T-helper 2 cell treated with Interferon-gamma antibody and Interleukin-4, amounts not matched to agents 100 ng/mL and 5 ng/mL, for 36 hours (primary cell): ENCODE measurements at regions not wholly inside any gene's neighbourhood (a gene's known extent, or its start where the extent isn't known, plus 50 kb on each side); places are given as distances from the start of the nearest gene placed in this dataset.

Experiments
- intact Hi-C: fragments of 100-400 bp; cut with micrococcal nuclease; formaldehyde crosslinking; loops from one replicate; pipeline ENCODE4 v1.15.1; 2023

DNA sequence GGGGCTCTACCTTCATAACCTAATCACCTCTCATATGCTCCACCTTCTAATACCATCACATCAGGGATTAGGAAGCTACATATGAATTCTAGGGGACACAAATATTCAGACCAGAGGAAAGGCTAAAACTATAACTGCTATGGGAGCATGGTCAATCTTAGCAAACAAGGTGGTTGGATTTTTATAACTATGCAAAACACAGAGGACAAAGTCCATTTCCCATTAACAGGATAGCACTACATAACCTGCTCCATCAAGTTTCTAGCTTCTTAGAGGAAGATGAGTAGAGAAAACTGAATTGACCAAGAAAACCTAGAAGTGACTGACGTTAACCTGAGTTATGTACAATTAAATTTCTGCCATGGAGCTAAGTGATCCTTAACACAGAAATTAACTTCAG, 398.6 kb downstream of the TBL1XR1 start:
- intact Hi-C loops = no loop called here

GRCh38 chr3:176796371-176796770, 400.9 kb downstream of the TBL1XR1 start:
- intact Hi-C loops = no loop called here

DNA sequence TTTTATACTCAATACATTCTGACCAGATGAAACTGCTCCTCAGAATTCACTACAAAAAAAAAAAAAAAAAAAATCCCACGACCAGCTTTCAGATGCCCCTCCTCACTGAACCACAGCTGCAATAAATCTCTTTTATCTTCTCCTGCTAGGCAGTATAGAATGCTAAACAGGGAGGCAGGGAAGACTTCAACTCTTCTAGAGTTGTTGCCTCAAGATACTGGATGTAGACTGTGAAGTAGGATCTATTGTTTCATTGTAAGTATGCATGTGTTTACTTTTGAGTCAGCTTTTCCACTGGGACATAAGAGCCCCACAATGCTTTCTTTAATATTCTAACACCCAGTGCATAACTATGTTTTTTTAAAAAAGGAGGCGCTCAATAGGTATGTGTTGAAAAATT, 401.4 kb downstream of the TBL1XR1 start:
- intact Hi-C loops = no loop called here

DNA sequence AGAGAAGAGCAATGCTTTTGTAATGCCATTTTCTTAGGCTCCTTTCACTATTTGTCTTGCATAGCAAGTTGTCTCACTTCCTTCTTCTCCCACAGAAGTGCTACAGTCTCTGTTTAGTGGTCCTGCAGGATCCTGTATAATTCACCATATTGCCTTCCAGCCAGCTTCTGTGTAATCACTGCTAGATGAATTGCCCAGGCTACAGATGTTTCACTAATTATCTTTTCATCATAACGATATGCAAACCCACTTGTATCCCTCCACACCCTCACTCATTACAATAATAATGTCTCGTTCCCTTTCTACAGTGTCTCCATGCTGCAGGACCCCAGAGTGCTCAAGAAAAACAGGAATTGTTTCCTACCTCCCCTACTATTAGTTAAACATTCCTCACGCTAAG, 402.9 kb downstream of the TBL1XR1 start:
- intact Hi-C loops = no loop called here

DNA sequence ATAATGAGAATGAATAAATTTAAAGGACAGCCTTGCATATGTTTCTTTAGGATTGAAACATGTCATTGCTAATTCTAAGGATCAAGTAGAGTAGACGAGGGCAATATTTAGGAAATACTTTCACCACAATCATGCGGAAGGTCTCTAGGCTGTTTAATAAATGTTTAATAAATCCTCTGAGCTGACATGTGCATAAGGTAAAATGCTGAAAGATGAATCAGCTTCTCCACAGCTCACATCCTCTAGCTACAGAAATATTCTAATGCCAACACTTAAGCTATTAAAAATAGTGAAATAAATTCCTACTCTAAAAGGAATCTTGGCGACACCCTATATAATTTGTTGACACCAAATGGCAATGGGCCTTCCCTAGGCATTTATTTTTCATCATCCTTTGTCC, 407.3 kb downstream of the TBL1XR1 start:
- intact Hi-C loops = no loop called here

GRCh38 chr3:176789281-176789705, 408.0 kb downstream of the TBL1XR1 start:
- intact Hi-C loops = no loop called here

DNA sequence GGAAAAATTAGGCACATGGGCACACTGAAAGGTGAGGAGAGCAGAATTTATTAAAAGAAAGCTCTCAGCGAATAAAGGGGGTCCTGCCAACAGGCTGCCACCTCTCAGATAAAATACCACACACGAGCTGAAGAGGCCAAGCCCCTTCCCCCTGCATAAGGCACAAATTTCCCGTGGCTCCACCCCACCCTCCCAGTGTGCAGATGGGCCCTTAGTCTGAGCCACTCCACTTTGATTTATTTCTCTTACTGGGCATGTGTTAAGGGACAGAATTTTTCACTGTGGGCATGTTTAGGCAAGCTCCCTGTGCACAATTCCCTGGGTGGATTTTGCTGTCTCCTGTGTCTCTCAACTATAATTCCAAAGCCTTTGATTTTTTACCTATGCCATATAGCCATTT, 409.8 kb downstream of the TBL1XR1 start:
- intact Hi-C loops = no loop called here

GRCh38 chr3:176785171-176785570, 412.1 kb downstream of the TBL1XR1 start:
- intact Hi-C loops = no loop called here

GRCh38 chr3:176780766-176781165, 416.5 kb downstream of the TBL1XR1 start:
- intact Hi-C loops = no loop called here

DNA sequence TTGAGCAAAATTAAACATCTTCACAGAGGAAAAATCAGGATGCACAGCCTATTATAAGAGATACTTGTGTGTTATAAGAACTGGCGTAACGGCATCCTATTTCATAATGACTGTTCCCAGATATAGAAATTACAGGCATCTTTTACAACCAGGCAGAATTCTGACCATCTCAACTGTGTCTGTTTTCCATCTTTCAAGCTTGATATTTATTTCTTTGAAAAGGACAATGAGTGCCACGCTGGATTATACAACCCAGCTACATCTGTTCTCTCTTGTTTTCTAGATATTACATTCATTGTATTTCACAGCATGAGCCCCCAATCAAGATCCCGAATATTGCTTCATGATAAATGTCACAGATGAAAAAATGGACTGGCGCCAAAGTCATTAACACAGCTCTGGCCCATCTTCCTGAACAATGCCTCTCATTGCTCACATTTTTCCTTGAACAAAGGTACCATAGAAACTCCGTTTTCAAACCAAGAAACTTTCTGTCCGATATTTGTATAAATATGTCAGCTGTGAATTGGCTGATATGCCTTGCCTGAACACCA, 420.6 kb downstream of the TBL1XR1 start:
- intact Hi-C loops = no loop called here

- intact Hi-C loops = no loop called here
Measured at GRCh38 chr3:176769547-176770190, 427.6 kb downstream of the TBL1XR1 start.

GRCh38 chr3:176767385-176767784, 429.9 kb downstream of the TBL1XR1 start:
- intact Hi-C loops = no loop called here

DNA sequence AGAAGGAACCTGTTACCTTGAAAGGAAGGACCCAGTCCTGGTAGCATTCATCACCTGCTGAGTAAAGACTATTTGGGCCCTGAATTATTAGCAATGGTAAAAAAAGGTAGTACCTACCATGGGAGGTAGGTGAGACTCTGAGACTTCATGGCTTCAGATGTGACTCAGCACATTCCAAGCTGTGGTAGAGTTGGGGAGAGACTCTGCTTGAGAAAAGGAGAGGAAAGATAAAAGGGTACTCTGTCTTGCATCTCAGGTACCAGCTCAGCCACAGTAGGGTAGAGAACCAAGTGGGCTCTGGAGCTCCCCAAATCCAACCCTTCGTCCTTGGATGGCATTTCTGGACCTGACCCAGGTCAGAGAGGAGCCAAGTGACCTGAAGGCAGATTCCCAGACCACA, 430.4 kb downstream of the TBL1XR1 start:
- intact Hi-C loops = no loop called here

DNA sequence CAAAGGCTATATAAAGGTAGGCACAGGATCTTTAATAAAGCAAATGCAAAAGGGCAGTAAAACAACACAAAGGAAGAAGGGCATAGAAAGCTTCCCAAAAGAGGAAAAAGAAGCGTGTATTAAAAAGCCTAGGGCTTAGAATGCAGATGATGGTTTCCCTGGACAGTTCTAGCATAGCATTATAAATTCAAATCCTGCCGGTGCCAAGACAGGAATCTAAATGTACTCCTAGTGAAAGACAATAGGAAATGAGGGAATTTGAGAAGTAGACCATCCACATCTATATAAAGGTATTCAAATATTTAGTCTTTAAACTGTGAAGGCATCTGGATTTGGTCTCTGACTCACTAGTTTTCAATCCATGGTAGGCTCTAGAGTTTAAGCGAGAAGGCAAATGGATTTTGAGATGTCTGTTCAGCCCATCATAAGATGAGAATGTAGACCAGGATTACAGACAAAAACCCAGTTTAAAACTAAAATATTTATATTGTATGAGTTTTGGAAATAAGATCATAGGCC, 431.8 kb downstream of the TBL1XR1 start:
- intact Hi-C loops = no loop called here

- intact Hi-C loops = no loop called here
Measured at GRCh38 chr3:176759815-176760506, 437.3 kb downstream of the TBL1XR1 start.

GRCh38 chr3:176757429-176757828, 439.9 kb downstream of the TBL1XR1 start:
- intact Hi-C loops = no loop called here

- intact Hi-C loops = no loop called here
Measured at GRCh38 chr3:176755977-176756376, 441.3 kb downstream of the TBL1XR1 start.

DNA sequence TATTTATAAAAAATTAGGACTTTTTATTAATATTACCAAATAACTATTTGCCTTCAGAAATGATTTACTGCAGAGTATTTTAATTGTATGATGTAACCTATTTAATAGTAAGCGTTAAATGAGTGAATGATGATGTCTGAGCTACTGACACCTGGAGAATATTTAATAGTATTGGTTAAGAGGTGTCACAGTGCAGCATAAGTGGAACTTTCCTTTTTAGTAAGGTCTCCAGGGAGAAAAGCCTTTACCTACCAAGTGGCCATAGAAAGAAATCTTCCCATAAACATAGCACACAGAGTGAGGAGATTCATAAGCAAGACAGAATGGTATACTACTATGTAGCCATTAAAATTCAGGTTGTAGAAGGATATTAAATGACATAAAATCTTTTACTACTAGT, 441.7 kb downstream of the TBL1XR1 start:
- intact Hi-C loops = no loop called here

- intact Hi-C loops = no loop called here
Measured at GRCh38 chr3:176741664-176742047, 455.6 kb downstream of the TBL1XR1 start.

DNA sequence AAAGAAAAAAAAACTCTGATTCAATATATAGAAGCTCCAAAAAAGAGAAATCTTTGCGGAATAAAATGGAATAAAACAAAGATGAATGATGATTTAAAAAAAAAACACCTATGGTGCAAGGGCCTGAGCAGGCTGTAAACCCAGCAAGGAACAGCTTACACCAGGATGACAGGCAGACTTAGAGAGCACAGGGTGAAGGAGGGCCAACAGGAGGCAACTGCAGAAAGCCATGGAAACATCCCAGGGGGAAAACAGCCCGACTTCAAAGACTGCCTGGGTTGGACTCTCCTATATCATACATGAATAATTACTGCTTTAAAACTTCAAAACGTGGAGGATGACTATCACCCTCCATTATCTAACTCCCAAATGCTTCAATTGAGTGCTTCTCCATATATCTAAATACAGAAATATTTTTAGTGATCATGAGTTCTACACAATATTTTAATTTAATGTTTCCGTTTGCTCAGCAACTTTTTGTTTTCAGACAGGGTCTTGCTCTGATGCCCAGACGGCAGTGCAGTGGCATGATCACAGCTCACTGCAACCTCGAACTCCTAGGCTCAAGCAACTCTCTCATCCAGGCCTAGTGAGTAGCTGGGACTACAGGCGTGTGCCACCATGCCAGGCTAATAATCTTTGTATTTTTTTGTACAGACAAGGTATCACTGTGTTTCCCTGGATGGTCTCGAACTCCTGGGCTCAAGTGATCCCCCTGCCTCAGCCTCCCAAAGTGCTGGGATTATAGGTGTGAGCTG, 456.2 kb downstream of the TBL1XR1 start:
- intact Hi-C loops = no loop called here

GRCh38 chr3:176739159-176739558, 458.1 kb downstream of the TBL1XR1 start:
- intact Hi-C loops = no loop called here
